NCI-H1092 (cell line): ENCODE measurements at regions not wholly inside any gene's neighbourhood (a gene's known extent, or its start where the extent isn't known, plus 50 kb on each side); places are given as distances from the start of the nearest gene placed in this dataset.

ENCODE experiments used
- DNase-seq: peaks from one replicate; lab custom pipeline; 2025; lab: John Stamatoyannopoulos, UW

DNA sequence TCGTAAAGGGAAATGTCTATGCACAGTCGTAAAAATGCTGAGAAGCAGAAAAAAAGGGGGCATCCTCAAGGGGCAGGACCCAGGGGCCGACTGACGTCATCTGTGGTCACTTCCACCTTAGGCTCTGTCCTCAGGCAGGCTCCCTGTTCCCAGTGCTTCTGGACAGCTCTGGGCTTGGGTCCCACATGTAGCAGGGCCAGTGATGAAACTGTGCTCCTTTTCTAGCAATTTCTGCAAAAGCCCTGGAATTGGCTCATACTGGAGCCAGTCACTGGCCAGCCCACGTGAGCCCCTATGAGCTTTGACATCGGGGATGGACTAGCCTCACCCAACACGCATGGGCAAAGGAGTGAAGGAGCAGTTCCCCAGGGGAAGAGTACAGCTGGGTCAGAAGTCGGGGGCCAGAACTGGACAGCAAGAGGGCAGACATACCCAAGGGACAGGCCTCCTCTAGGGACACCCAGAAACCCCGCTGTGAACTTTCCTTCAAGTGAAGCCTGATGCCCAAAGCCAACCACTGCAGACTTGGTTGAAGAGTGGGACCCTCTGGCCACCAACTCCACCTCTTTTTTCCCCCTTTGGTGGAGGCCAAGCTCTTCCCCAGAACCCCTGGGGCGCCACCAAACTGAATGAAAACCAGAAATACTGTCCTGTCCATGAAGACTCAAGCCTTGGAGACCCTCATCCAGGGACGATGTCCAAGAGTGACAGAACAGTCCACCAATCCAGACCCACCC is 1349.0 kb downstream of the BRD1 start:
- DNase-seq = no peak

DNA sequence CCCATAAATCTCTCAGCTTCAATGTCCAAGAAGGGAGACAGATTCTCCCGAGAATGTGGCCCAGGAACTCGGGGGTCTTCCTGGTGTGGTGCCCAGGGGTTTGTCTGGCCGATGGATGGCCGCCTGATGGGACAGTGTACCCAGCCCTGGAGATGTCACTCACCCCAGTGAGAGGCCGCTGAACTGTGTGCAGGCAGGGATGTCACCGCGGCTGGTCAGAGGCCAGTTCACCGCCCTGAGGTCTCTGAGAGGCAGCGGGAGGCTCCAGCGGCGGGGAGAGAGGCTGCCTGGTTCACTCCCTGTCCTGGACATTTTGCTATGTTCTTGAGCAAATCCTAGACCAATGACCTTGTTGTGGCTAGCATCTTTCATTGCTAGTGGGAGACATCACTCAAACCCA is 1349.5 kb downstream of the BRD1 start:
- no peak for DNase-seq

- no peak for DNase-seq
Observed at GRCh38 chr22:48477031-48477721, 1350.5 kb downstream of the BRD1 start.

DNA sequence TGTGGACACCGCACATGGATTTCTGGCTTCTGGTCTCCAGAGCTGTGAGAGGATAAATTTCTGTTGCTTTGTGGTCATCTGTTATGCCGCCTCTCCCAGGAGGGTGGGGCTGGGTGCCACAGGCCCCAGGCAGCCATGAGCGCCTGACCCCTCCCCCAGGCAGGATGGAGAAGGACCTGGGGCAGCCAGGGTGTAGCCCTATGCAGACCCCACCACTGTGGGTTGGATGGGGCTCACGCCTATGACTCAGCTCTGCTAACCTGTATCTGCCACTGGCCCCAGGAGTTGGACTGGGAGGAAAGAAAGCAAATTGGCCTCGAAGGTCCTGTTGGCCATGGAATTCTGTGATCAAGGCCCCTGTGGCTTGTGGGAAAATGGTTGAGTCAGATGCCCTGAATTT is 1351.1 kb downstream of the BRD1 start:
- no peak for DNase-seq

GRCh38 chr22:48475661-48476345 is 1351.9 kb downstream of the BRD1 start:
- DNase-seq = no peak

- DNase-seq = no peak
Observed at GRCh38 chr22:48474881-48475280, 1352.8 kb downstream of the BRD1 start.

DNA sequence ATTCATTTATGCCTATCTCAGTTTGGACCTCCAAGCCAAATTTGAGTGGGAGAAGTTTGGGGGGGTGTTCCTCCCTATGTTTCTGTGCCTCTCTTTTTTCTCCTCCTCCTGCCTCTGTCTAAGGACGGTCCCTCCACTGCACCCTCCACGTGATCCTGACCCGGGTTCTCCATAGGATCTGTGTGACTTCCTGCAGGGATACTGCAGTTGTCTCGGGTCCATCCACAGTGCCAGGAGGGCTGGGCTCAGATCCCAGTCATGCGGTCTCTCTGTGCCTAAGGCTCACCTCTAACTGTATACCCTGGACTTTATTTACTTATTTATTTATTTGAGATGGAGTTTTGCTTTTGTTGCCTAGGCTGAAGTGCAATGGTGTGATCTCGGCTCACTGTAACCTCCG is 1354.5 kb downstream of the BRD1 start:
- DNase-seq = no peak

DNA sequence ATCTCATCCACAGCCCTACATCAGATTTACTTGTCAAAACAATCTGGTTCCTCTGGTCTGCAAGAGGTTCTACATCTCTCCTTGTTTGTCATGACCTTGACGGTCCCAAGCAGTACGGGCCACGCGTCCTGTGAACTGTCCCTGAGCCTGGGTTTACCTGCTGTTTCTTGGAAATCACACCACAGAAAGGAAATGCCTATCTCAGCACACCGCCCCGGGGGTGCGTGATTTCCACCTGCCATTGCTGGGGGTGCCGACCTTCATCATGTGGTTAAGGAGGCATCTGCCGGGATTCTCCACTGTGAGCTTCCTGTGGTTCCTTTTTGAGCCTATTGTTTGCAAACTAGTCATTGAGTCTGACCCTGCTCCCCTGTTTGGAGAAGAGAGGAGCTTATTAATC is 1363.4 kb downstream of the BRD1 start:
- no peak for DNase-seq

DNA sequence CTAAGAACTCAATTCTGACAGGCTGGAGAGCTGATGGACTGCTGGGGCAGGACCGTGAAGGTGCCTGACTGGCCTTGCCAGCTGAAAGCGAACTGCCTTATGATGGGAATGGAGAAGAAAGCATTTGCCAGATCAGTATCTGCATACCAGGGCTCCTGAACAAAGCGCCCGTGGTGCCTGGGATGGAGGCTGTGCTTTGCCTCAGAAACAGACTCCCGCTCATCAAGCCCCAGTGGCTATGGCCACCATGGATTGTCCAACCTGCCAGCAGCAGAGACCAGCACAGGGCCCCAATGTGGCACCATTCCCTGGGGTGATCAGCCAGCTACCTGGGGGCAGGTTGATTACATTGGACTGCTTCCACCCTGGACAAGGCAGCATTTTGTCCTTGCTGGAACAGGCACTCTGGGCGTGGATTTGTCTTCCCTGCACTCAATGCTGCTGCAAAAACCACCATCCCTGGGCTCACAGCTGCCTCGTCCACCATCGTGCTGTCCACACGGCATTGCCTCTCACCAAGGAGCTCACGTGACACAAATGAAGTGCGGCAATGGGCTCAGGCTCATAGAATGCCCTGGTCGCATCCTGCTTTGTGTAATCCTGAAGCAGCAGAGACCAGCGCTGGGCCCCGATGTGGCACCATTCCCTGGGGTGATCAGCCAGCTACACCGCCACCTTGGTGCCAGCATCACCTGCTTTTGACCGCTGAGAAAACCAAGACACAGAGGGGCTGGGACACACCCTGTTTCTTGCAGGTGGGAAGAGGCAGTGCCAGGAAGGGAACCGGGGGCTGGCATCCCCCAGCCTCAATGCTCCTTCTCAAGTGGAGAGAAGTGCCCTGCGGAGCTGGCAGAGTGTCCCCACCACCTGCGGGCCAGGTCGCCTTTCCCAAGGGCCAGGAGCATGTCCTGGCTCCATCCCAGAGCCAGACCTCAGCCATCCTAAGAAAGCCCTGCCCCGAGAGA is 1367.5 kb downstream of the BRD1 start:
- DNase-seq = no peak

DNA sequence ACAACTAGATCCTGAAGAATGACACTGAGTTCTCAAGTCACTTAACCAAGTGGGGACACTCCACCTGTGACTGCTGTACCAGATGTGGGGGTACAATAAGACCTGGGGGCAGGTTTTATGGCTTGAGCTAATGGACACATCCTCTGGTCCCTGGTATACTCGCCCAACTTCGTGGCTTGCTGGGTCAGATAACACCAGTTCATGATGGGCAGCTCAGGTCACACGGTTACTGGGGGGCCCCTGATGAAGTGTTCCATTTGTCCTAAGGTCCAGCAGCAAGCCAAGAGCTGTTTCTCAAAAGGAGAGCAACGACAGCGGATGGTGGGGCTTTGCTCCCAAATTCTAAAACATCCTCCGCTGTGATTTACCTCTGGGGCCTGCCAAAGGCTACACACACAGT is 1368.4 kb downstream of the BRD1 start:
- no peak for DNase-seq

GRCh38 chr22:48456449-48456848 is 1371.2 kb downstream of the BRD1 start:
- DNase-seq = no peak

DNA sequence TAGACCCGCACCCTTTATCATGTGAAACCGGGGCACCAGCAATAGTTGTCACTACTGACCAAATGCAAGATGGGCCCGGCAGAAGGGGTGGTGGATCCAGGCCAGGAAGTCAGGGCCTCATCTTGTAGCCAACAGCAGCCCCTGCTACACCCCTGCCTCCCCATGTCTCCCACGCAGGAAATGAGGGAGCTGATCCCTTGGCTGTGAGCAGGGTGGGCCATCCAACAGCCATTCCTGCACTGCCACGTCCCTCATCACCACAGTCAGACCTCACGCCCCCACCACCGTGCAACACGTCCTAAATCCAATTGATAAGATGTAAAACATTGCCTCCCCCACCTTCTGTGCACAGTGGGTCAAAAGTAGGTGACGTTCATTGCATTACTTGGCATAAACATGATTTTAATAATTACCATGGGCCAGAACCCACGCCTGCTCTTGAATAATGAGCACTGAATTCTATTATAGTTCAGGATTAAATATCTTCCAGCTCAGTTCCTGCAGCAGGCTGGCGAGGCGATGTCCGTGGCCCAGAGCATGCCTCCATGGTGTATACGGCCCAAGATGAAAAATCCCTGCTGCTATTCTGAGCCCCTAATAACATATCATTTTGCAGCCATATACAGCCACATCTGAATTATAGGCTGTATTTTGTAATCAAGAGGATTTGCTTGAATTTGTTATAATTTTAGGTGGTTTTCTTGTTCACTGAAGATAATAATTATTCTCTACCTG is 1373.8 kb downstream of the BRD1 start:
- DNase-seq = no peak

GRCh38 chr22:48453171-48453570 is 1374.5 kb downstream of the BRD1 start:
- no peak for DNase-seq

GRCh38 chr22:48452766-48453165 is 1374.9 kb downstream of the BRD1 start:
- no peak for DNase-seq

DNA sequence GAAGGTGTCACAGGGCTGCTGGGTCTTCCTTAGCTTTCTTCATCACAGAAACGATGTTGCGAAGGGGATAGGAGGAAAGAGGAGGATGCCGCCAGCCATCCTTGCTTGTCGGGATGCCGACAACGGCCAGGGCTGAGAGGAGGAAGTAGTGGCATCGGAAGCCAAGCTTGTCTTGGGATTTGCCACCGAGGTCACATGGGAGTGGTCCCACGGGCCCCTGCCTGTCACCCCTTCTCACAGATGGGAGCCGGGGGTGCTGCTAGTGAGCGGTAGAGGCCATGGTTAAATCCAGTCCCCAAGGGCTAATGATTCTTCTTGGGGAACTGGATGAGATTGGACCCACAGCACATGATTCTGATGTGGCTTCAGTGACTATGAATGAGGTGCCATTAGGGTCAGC is 1375.8 kb downstream of the BRD1 start:
- DNase-seq = no peak

DNA sequence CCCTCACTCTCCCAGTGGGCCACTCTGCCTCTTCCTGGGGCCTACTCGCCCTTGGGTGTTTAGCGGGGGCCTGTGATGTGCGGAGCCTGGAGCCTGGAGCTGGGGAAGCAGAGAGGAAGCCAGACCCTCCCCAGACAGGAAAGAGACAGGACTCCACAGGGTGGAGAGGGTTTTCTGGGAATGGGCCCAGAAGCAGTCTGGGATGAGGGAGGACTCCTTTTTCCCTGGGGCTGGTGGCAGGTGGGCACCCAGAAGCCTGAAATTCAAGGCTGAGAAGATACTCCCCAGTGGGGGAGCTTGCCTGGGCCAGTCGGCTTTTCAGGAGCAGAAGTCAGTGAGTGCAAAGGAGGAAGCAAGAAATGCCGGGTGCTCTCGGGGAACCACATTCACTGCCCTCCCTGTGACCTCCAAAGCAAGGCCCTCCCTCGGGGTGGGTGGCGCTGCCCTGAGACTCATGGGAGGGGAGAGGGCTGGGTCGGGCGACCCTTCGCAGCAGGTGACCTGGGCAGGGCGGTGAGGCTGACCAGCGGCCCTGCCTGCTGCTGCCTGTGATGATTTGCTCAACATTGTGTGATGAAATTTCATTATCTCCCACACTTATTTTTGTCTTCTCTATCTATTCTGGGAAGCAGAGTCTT is 1377.4 kb downstream of the BRD1 start:
- no peak for DNase-seq

- no peak for DNase-seq
Observed at GRCh38 chr22:48449466-48450187, 1378.0 kb downstream of the BRD1 start.

DNA sequence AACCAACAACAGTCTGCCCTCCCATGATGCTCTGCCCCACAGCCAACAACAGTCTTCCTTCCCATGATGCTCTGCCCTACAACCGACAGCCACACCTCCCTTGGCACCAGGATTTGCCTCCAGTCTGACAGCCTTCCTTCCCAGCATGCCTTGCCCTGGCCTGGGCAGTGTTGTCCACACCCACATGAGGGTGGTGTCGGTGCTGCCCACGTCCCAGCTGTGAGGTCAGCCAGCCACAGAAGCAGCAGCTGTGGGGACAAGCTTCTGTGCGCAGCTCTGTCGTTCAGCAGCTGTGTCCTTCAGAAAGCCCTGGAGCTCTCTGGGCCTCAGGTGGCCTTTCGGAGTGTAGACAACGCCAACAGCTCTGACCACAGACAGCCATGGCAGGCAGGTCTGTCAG is 1378.9 kb downstream of the BRD1 start:
- no peak for DNase-seq

DNA sequence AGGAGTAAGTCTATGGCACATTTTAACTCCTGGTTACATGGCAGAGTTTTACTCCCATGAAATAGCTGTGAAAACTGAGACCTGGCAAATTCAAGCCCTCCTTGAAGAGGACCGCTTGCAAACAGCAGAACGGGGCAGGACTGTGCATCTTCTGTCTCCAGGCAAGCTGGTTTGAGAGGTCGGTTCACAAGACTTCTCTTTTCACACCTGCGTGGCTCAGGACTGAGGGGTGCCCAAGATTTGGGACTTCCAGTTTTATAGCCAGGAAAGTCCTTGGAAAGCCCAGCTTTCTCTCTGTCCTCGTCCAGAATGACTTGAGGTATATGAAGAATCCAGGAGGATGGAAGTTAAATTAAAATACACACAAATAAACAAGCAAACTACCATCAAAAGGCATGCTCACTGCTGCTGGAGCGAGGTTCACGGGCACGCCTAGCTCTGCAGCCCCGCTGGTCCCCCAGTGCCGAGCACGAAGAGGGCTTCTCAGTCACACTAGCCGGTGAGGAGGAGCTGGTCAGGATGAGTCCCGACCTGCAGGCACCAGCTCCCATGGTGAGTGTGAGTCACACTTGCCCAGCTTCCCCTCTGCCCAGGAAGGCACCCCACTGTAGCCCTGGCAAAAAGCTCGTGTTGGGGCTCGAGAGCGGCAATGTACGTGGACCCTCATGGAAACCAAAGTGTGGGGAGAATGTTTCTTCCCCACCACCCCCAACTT is 1382.4 kb downstream of the BRD1 start:
- no peak for DNase-seq
